Prostate gland (tissue), 2 donors: ENCODE measurements at regions not wholly inside any gene's neighbourhood (a gene's known extent, or its start where the extent isn't known, plus 50 kb on each side); places are given as distances from the start of the nearest gene placed in this dataset.

Experiments
- CTCF ChIP-seq, 4 experiments: fragments of 200-600 bp in 2 of 4; fragments of 450-650 bp in 2 of 4; sonication (generic) in 2 of 4; IDR thresholded peaks; 1 replicate in 3 of 4; 2 replicates in 1 of 4; pipeline ENCODE4 v1.5.1; 2016 to 2019; ENCODE audit warnings: antibody characterized with exemption in 4 of 4, mild to moderate bottlenecking in 2 of 4, moderate library complexity in 2 of 4
- POLR2A ChIP-seq: fragments of 450-650 bp; IDR thresholded peaks from one replicate; pipeline ENCODE4 v1.6.1; 2016; ENCODE audit warnings: antibody characterized with exemption, mild to moderate bottlenecking
- POLR2AphosphoS5 ChIP-seq: sonication (generic); formaldehyde crosslinking; IDR thresholded peaks from one replicate; pipeline ENCODE4 v1.6.1; 2017; ENCODE audit warnings: antibody characterized with exemption

- TF ChIP-seq CTCF (IDR thresholded peaks at IDR 0.05) (no peak), POLR2AphosphoS5 (no peak), POLR2A (no peak)
Observed at GRCh38 chr18:78228974-78229373, 750.6 kb upstream of the SALL3 start.
